Liver (tissue), 8 donors: ENCODE measurements at regions not wholly inside any gene's neighbourhood (a gene's known extent, or its start where the extent isn't known, plus 50 kb on each side); places are given as distances from the start of the nearest gene placed in this dataset.

ENCODE experiments used
- DNase-seq: peaks from one replicate; pipeline ENCODE4 v3.0.0-alpha.2; 2017; ENCODE audit warnings: low spot score
- H3K27ac ChIP-seq, 2 donors: one replicate each; pipeline ENCODE4 v1.7.0; 2013; ENCODE audit warnings: inconsistent platforms in 2 of 2, low read length in 2 of 2, control low read depth in 1 of 2, low read depth in 1 of 2, mild to moderate bottlenecking in 1 of 2
- H3K27me3 ChIP-seq, 4 donors: one replicate each; pipeline versions ENCODE4 v1.6.1 to v1.7.0; 2013; ENCODE audit warnings: low read length in 3 of 4, inconsistent platforms in 1 of 4, mild to moderate bottlenecking in 1 of 4, moderate library complexity in 1 of 4; ENCODE audit not compliant: control insufficient read depth in 4 of 4, insufficient read depth in 4 of 4
- H3K36me3 ChIP-seq, 4 donors: one replicate each; pipeline versions ENCODE4 v1.6.1 to v1.7.0; 2013; ENCODE audit warnings: low read length in 3 of 4, mild to moderate bottlenecking in 3 of 4, low read depth in 1 of 4, moderate library complexity in 1 of 4; ENCODE audit not compliant: control insufficient read depth in 4 of 4, insufficient read depth in 3 of 4
- H3K4me1 ChIP-seq, 4 donors: one replicate each; pipeline versions ENCODE4 v1.6.1 to v1.7.0; 2013; ENCODE audit warnings: low read length in 3 of 4, mild to moderate bottlenecking in 3 of 4, moderate library complexity in 1 of 4; ENCODE audit not compliant: control insufficient read depth in 4 of 4, insufficient read depth in 4 of 4
- H3K4me3 ChIP-seq, 3 donors: one replicate each; pipeline versions ENCODE4 v1.6.1 to v1.7.0; 2013; ENCODE audit warnings: low read length in 3 of 3, control low read depth in 1 of 3, low read depth in 1 of 3, mild to moderate bottlenecking in 1 of 3
- H3K9ac ChIP-seq, 2 donors: one replicate each; pipeline ENCODE4 v1.7.0; 2013; ENCODE audit warnings: low read length in 2 of 2, mild to moderate bottlenecking in 2 of 2, moderate library complexity in 2 of 2, control low read depth in 1 of 2, low read depth in 1 of 2
- H3K9me3 ChIP-seq, 4 donors: one replicate each; pipeline versions ENCODE4 v1.6.1 to v1.7.0; 2013; ENCODE audit warnings: low read length in 3 of 4; ENCODE audit not compliant: control insufficient read depth in 4 of 4
- ATF3 ChIP-seq: IDR thresholded peaks from 2 replicates; pipeline ENCODE4 v1.6.1; 2016; ENCODE audit warnings: antibody characterized with exemption
- CTCF ChIP-seq: fragments of 150-350 bp; IDR thresholded peaks from 2 replicates; pipeline ENCODE4 v1.5.1; 2017; ENCODE audit warnings: improper control_type of control experiment, low read depth, low read length; ENCODE audit not compliant: missing input control
- EGR1 ChIP-seq, 2 donors: IDR thresholded peaks; 2 replicates each; pipeline ENCODE4 v1.6.1; 2016 to 2018; ENCODE audit warnings: antibody characterized with exemption in 2 of 2, low read depth in 2 of 2
- FOXA1 ChIP-seq: IDR thresholded peaks from 2 replicates; pipeline ENCODE4 v1.6.1; 2016; ENCODE audit warnings: antibody characterized with exemption
- FOXA2 ChIP-seq: IDR thresholded peaks from 2 replicates; pipeline ENCODE4 v1.6.1; 2016; ENCODE audit warnings: antibody characterized with exemption
- GABPA ChIP-seq, 2 donors: IDR thresholded peaks in 1 of 2; conservative IDR thresholded peaks in 1 of 2; 2 replicates each; pipeline ENCODE4 v1.6.1; 2016; ENCODE audit warnings: antibody characterized with exemption in 2 of 2, mild to moderate bottlenecking in 1 of 2, moderate library complexity in 1 of 2
- HNF4A ChIP-seq, 2 donors: conservative IDR thresholded peaks; 2 replicates each; pipeline ENCODE4 v1.6.1; 2016; ENCODE audit warnings: antibody characterized with exemption in 2 of 2, mild to moderate bottlenecking in 2 of 2
- HNF4G ChIP-seq: IDR thresholded peaks from 2 replicates; pipeline ENCODE4 v1.6.1; 2016; ENCODE audit warnings: antibody characterized with exemption
- JUND ChIP-seq, 2 donors: IDR thresholded peaks; 2 replicates each; pipeline ENCODE4 v1.6.1; 2016; ENCODE audit warnings: antibody characterized with exemption in 2 of 2
- NR2F2 ChIP-seq: IDR thresholded peaks from 2 replicates; pipeline ENCODE4 v1.6.1; 2016; ENCODE audit warnings: antibody characterized with exemption
- RAD21 ChIP-seq, 2 donors: IDR thresholded peaks; 2 replicates each; pipeline ENCODE4 v1.6.1; 2016; ENCODE audit warnings: antibody characterized with exemption in 2 of 2, mild to moderate bottlenecking in 2 of 2
- RXRA ChIP-seq, 2 donors: IDR thresholded peaks; 2 replicates each; pipeline ENCODE4 v1.6.1; 2017 to 2018; ENCODE audit warnings: antibody characterized with exemption in 2 of 2, mild to moderate bottlenecking in 1 of 2
- SP1 ChIP-seq: IDR thresholded peaks from 2 replicates; pipeline ENCODE4 v1.6.1; 2018; ENCODE audit warnings: antibody characterized with exemption, mild to moderate bottlenecking
- TAF1 ChIP-seq: conservative IDR thresholded peaks from 2 replicates; pipeline ENCODE4 v1.6.1; 2016; ENCODE audit warnings: antibody characterized with exemption, mild to moderate bottlenecking
- YY1 ChIP-seq: IDR thresholded peaks from 2 replicates; pipeline ENCODE4 v1.6.1; 2016; ENCODE audit warnings: antibody characterized with exemption, mild to moderate bottlenecking
- ZBTB33 ChIP-seq: IDR thresholded peaks from 2 replicates; pipeline ENCODE4 v1.6.1; 2016; ENCODE audit warnings: antibody characterized with exemption
- WGBS: extraction: QIAGEN DNeasy Blood & Tissue Kit; methylation state at CpG from one replicate; pipeline ENCODE4 v1.1.7; 2013; 5-methylcytosine and 5-hydroxymethylcytosine counted together
- TF ChIP-seq, protein P1 (sequence below): IDR thresholded peaks from 2 replicates; pipeline ENCODE4 v1.6.1; 2016; ENCODE audit warnings: antibody characterized with exemption, mild to moderate bottlenecking
- TF ChIP-seq, protein P2 (sequence below): IDR thresholded peaks from 2 replicates; pipeline ENCODE4 v1.6.1; 2016; ENCODE audit warnings: antibody characterized with exemption
- donor health status: healthy.
- donor health status: healthy.
- donor health status: healthy.
- donor health status: healthy.
- donor health status: healthy.

DNA sequence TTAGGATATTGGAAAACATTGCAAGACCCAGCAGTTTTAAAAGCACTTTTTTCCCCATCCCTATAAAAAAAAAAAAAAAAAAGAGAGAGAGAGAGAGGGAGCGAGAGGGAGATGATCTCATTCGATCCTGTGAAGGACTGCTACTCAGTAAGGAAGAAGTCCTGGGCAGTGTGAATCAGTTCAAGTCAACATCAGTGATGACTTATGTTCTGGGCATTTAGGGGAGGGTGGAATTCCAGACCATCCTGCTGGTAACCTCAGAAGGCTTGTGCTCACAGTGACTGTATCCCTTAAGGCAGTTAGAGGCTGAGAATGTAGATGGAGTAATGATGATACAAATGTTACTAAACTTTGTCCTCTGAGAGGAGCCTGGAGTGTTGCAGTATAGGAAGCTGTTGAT, 151.4 kb downstream of the TGFB2 start:
- Histone ChIP-seq H3K27ac (no peak overlapping the region), H3K9ac (no peak overlapping the region), H3K27me3 (no peaks in the 10 kb centered on the region), H3K36me3 (no peaks in the 10 kb centered on the region), H3K9me3 (no peaks in the 10 kb centered on the region), H3K4me1 (no peaks in the 10 kb centered on the region), H3K4me3 (no peak overlapping the region)
- no peak for DNase-seq
- no peak for TF ChIP-seq JUND (IDR thresholded peaks at IDR 0.05)
- WGBS, result 95% methylated on average over 2 of the region's 2 CpGs

DNA sequence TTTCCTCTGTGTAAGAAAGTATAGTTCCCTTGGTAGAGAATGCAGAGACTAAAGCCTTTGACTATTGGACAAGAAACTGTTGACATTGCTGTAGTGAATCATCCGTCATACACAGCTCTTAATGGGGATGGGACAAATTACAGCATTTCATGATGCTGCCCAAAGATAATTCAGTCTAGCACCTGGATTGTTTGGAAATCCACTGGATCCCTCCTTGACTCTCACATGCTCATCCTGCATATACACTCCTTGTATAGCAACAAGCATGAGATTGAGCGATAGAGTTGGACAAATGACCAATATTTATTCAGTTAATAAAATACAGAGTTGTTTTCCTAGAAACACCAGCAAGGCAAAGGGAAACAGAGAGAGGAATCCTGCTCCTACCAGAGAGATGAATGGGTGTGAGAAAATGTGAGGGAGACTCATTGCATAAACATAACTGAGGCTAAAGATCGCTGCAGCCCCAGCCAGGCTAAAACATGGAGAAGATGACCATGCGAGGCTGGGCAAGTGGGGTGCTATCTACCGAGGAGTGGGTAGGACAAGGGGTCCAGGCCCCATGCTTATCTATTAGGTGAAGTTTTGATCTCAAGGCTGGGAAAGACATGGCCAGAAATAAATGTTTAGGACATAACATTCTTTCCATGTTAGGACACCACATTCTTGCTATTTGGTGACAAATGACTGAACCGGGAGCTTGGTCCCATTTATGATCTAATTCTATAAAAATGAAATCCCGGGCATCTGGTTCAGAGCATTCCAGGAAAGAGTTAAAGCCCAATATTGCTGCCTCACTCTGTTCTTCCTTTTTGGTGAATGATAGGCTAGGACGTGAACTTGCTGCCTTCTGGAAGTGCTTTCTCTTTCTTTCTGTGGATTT, 153.2 kb downstream of the TGFB2 start:
- Histone ChIP-seq H3K4me1 (no peaks in the 10 kb centered on the region), H3K9ac (no peak overlapping the region), H3K4me3 (no peak overlapping the region), H3K27ac (peak overlapping the region in 1 of 2 donors; percentile 25), H3K27me3 (no peaks in the 10 kb centered on the region), H3K9me3 (no peaks in the 10 kb centered on the region), H3K36me3 (no peaks in the 10 kb centered on the region)
- DNase-seq, result no peak
- 64% methylated on average over 8 of the region's 8 CpGs for WGBS
- TF ChIP-seq JUND (IDR thresholded peaks at IDR 0.05), result no peak
- no peak for TF ChIP-seq HNF4A (conservative IDR thresholded peaks at IDR 0.05)
- no peak for TF ChIP-seq RXRA (IDR thresholded peaks at IDR 0.05)
- no peak for TF ChIP-seq TAF1
- TF ChIP-seq, protein P1, sequence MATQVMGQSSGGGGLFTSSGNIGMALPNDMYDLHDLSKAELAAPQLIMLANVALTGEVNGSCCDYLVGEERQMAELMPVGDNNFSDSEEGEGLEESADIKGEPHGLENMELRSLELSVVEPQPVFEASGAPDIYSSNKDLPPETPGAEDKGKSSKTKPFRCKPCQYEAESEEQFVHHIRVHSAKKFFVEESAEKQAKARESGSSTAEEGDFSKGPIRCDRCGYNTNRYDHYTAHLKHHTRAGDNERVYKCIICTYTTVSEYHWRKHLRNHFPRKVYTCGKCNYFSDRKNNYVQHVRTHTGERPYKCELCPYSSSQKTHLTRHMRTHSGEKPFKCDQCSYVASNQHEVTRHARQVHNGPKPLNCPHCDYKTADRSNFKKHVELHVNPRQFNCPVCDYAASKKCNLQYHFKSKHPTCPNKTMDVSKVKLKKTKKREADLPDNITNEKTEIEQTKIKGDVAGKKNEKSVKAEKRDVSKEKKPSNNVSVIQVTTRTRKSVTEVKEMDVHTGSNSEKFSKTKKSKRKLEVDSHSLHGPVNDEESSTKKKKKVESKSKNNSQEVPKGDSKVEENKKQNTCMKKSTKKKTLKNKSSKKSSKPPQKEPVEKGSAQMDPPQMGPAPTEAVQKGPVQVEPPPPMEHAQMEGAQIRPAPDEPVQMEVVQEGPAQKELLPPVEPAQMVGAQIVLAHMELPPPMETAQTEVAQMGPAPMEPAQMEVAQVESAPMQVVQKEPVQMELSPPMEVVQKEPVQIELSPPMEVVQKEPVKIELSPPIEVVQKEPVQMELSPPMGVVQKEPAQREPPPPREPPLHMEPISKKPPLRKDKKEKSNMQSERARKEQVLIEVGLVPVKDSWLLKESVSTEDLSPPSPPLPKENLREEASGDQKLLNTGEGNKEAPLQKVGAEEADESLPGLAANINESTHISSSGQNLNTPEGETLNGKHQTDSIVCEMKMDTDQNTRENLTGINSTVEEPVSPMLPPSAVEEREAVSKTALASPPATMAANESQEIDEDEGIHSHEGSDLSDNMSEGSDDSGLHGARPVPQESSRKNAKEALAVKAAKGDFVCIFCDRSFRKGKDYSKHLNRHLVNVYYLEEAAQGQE, result no peak
- no peak for TF ChIP-seq RAD21 (IDR thresholded peaks at IDR 0.05)
- no peak for TF ChIP-seq NR2F2
- TF ChIP-seq ATF3, result no peak
- TF ChIP-seq FOXA1, result no peak
- TF ChIP-seq ZBTB33, result no peak
- TF ChIP-seq EGR1 (IDR thresholded peaks at IDR 0.05; ENCODE audit: low read depth in 2 of 2), result no peak
- TF ChIP-seq GABPA (IDR thresholded peaks at IDR 0.05 in 1 of 2, conservative IDR thresholded peaks at IDR 0.05 in 1 of 2), result no peak
- TF ChIP-seq CTCF, result no peak
- TF ChIP-seq YY1, result no peak
- TF ChIP-seq FOXA2, result no peak
- no peak for TF ChIP-seq HNF4G
- no peak for TF ChIP-seq SP1
- TF ChIP-seq, protein P2, sequence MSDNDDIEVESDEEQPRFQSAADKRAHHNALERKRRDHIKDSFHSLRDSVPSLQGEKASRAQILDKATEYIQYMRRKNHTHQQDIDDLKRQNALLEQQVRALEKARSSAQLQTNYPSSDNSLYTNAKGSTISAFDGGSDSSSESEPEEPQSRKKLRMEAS, result no peak
